Smooth muscle cell (in vitro differentiated cells): ENCODE measurements at regions not wholly inside any gene's neighbourhood (a gene's known extent, or its start where the extent isn't known, plus 50 kb on each side); places are given as distances from the start of the nearest gene placed in this dataset.

Experiments used
- DNase-seq: peaks from one replicate; lab custom pipeline; 2025; ENCODE audit not compliant: unreplicated experiment; lab: John Stamatoyannopoulos, UW
- H2AFZ ChIP-seq: fragments of 200-600 bp; sonication (generic); 2 replicates; pipeline ENCODE4 v1.6.0; 2016; ENCODE audit warnings: antibody characterized with exemption, low read depth, mild to moderate bottlenecking
- H3F3A ChIP-seq: fragments of 200-600 bp; sonication (generic); 2 replicates; pipeline ENCODE4 v1.6.0; 2017; ENCODE audit warnings: antibody characterized with exemption, low read depth
- H3K27ac ChIP-seq: fragments of 200-600 bp; sonication (generic); 2 replicates; pipeline ENCODE4 v1.5.1; 2016; ENCODE audit warnings: low read depth, mild to moderate bottlenecking
- H3K27me3 ChIP-seq: fragments of 200-600 bp; sonication (generic); 2 replicates; pipeline ENCODE4 v1.6.1; 2016; ENCODE audit warnings: low read depth, mild to moderate bottlenecking
- H3K36me3 ChIP-seq: fragments of 200-600 bp; sonication (generic); 2 replicates; pipeline ENCODE4 v1.5.1; 2016; ENCODE audit warnings: low read depth
- H3K4me1 ChIP-seq: fragments of 200-600 bp; sonication (generic); 2 replicates; pipeline ENCODE4 v1.5.1; 2016; ENCODE audit warnings: low read depth
- H3K4me2 ChIP-seq: fragments of 200-600 bp; sonication (generic); 2 replicates; pipeline ENCODE4 v1.6.0; 2016; ENCODE audit warnings: mild to moderate bottlenecking
- H3K4me3 ChIP-seq: fragments of 200-600 bp; sonication (generic); 2 replicates; pipeline ENCODE4 v1.5.1; 2016; ENCODE audit warnings: mild to moderate bottlenecking
- H3K79me2 ChIP-seq: fragments of 200-600 bp; sonication (generic); 2 replicates; pipeline ENCODE4 v1.6.0; 2016; ENCODE audit warnings: low read depth, mild to moderate bottlenecking
- H3K9ac ChIP-seq: fragments of 200-600 bp; sonication (generic); 2 replicates; pipeline ENCODE4 v1.6.0; 2016; ENCODE audit warnings: low read depth
- H3K9me3 ChIP-seq: fragments of 200-600 bp; sonication (generic); replicated peaks from 2 replicates; pipeline ENCODE4 v1.5.1; 2016; ENCODE audit warnings: low read depth
- H4K20me1 ChIP-seq: fragments of 200-600 bp; sonication (generic); 2 replicates; pipeline ENCODE4 v1.6.0; 2016; ENCODE audit warnings: low read depth
- WGBS: methylation state at CpG from one replicate; pipeline ENCODE4 v1.1.7; 2016; ENCODE audit warnings: low lambda C conversion rate; 5-methylcytosine and 5-hydroxymethylcytosine counted together
- TF ChIP-seq, protein P1 (sequence below): fragments of 200-600 bp; sonication (generic); IDR thresholded peaks from 2 replicates; pipeline ENCODE4 v1.5.1; 2017; ENCODE audit warnings: borderline replicate concordance, mild to moderate bottlenecking, antibody characterized with exemption; ENCODE audit not compliant: insufficient read depth, poor library complexity, severe bottlenecking

DNA sequence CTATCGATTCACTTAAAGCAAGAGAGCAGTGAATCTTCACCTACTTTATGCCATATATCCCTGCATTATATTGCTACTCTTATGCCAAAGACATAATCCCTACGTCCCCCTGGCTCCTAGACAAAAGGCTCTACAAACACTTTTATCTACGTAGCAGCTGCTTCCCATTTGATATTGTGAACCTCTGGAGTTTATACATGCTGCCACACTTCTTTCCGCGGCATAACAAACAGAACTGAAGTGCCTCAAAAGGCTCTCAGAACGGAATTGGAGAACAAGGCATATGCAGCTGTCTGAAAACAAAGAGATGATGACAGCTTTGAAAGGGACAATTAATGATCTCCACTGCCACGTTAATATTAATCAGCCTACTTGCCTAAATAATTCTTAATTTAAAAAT is 985.6 kb upstream of the LRRN3 start:
- no peaks in the 10 kb centered on the region for H3K79me2 ChIP-seq
- H4K20me1 ChIP-seq, result no peaks in the 10 kb centered on the region
- H3K27ac ChIP-seq, result no peak overlapping the region
- H3K9ac ChIP-seq, result no peak overlapping the region
- no peaks in the 10 kb centered on the region for H3F3A ChIP-seq
- H3K27me3 ChIP-seq, result no peaks in the 10 kb centered on the region
- H3K36me3 ChIP-seq, result no peaks in the 10 kb centered on the region
- DNase-seq, result no peak
- TF ChIP-seq, protein P1, sequence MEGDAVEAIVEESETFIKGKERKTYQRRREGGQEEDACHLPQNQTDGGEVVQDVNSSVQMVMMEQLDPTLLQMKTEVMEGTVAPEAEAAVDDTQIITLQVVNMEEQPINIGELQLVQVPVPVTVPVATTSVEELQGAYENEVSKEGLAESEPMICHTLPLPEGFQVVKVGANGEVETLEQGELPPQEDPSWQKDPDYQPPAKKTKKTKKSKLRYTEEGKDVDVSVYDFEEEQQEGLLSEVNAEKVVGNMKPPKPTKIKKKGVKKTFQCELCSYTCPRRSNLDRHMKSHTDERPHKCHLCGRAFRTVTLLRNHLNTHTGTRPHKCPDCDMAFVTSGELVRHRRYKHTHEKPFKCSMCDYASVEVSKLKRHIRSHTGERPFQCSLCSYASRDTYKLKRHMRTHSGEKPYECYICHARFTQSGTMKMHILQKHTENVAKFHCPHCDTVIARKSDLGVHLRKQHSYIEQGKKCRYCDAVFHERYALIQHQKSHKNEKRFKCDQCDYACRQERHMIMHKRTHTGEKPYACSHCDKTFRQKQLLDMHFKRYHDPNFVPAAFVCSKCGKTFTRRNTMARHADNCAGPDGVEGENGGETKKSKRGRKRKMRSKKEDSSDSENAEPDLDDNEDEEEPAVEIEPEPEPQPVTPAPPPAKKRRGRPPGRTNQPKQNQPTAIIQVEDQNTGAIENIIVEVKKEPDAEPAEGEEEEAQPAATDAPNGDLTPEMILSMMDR, result no peak
- H3K4me2 ChIP-seq, result no peak overlapping the region
- no peak overlapping the region for H3K4me3 ChIP-seq
- H3K9me3 ChIP-seq, result no peaks in the 10 kb centered on the region
- H3K4me1 ChIP-seq, result no peaks in the 10 kb centered on the region
- WGBS, result 84% methylated on average over 7 of the region's 7 CpGs
- no peak overlapping the region for H2AFZ ChIP-seq

DNA sequence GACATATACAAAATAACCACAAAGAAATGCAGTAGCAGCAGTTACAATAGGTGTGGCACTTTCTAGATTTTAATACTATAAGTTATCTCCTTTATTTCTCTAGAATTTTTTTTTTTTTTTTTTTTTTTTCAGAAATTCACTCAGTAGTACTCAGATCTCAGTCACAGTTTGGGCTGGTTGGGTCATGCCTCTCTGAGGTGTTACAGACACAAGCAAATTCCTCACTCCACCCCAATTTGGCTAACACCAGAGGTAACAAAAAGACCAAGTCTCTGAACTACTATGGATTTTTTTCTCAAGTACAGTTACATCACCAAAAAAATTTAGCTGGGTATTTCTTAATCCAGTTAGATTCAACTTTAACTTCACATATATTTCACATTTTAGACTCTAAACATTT is 985.1 kb upstream of the LRRN3 start:
- no peaks in the 10 kb centered on the region for H3K9me3 ChIP-seq
- no peak overlapping the region for H3K9ac ChIP-seq
- no peaks in the 10 kb centered on the region for H4K20me1 ChIP-seq
- H3K79me2 ChIP-seq, result no peaks in the 10 kb centered on the region
- H3K4me1 ChIP-seq, result no peaks in the 10 kb centered on the region
- H3F3A ChIP-seq, result no peaks in the 10 kb centered on the region
- H3K27ac ChIP-seq, result no peak overlapping the region
- no peaks in the 10 kb centered on the region for H3K27me3 ChIP-seq
- DNase-seq, result no peak
- H3K4me2 ChIP-seq, result no peak overlapping the region
- no peak overlapping the region for H3K4me3 ChIP-seq
- TF ChIP-seq, protein P1, result no peak
- H3K36me3 ChIP-seq, result no peaks in the 10 kb centered on the region
- no peak overlapping the region for H2AFZ ChIP-seq

DNA sequence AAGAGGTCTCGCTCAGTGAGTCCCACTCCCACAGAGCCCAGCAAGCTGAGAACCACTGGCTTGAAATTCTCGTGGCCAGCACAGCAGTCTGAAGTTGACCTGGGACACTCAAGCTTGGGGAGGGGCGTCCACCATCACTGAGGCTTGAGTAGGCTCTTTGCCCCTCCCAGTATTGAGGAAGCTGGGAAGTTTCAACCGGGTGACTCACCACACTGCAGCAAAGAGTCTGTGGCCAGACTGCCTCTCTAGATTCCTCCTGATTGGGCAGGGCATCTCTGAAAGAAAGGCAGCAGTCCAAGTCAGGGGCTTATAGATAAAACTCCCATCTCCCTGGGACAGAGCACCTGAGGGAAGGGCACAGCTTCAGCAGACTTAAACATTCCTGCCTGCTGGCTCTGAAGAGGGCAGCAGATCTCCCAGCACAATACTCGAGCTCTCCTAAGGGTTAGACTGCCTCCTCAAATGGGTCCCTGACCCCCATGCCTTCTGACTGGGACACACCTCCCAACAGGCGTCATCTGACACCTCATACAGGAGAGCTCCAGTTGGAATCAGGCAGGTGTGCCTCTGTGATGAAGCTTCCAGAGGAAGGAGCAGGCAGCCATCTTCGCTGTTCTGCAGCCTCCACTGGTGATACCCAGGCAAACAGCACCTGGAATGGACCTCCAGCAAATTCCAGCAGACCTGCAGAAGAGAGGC is 970.9 kb upstream of the LRRN3 start:
- no peak overlapping the region for H3K4me2 ChIP-seq
- no peaks in the 10 kb centered on the region for H3K4me1 ChIP-seq
- no peak overlapping the region for H3K27ac ChIP-seq
- TF ChIP-seq, protein P1, result no peak
- H3K27me3 ChIP-seq, result no peaks in the 10 kb centered on the region
- H3K9me3 ChIP-seq, result no peaks in the 10 kb centered on the region
- WGBS, result 80% methylated on average over 7 of the region's 7 CpGs
- no peaks in the 10 kb centered on the region for H3F3A ChIP-seq
- H3K9ac ChIP-seq, result no peak overlapping the region
- H4K20me1 ChIP-seq, result no peaks in the 10 kb centered on the region
- H3K79me2 ChIP-seq, result no peaks in the 10 kb centered on the region
- no peak overlapping the region for H2AFZ ChIP-seq
- no peak for DNase-seq
- H3K4me3 ChIP-seq, result no peak overlapping the region
- H3K36me3 ChIP-seq, result no peaks in the 10 kb centered on the region

DNA sequence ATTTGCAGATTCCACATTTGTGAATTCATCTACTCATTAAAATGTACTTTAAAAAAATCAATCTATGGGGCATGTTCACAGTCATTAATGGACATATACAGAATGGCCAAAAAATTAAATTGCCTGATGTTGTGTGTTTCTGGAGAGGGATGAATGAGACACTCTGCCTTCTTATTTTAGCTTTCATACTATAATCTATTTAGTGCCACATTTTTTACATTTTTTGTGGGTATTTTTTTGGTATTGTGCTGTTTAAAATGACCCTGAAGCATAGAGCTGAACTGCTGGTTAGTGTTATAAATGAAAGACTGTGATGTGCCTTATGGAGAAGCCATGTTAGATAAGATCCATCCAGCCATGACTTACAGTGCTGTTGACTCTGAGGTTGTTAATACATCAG is 961.8 kb upstream of the LRRN3 start:
- TF ChIP-seq, protein P1, result no peak
- Histone ChIP-seq H3K4me1 (no peaks in the 10 kb centered on the region), H3K27ac (no peak overlapping the region), H3K4me2 (no peak overlapping the region), H3K36me3 (no peaks in the 10 kb centered on the region), H3F3A (no peaks in the 10 kb centered on the region), H3K9me3 (no peaks in the 10 kb centered on the region), H4K20me1 (no peaks in the 10 kb centered on the region), H3K9ac (no peak overlapping the region), H2AFZ (no peak overlapping the region), H3K27me3 (no peaks in the 10 kb centered on the region), H3K79me2 (no peaks in the 10 kb centered on the region), H3K4me3 (no peak overlapping the region)
- DNase-seq, result no peak
